H9 (cell line): ENCODE measurements at regions not wholly inside any gene's neighbourhood (a gene's known extent, or its start where the extent isn't known, plus 50 kb on each side); places are given as distances from the start of the nearest gene placed in this dataset.

Source experiments
- DNase-seq: peaks from one replicate; pipeline ENCODE4 v3.0.0-alpha.2; 2017
- H2AFZ ChIP-seq: one replicate; pipeline ENCODE4 v1.6.1; 2013; ENCODE audit warnings: mild to moderate bottlenecking, low read length, control low read depth, moderate library complexity
- H2AK5ac ChIP-seq: 2 replicates; pipeline ENCODE4 v1.6.1; 2013; ENCODE audit warnings: low read length, control low read depth, mixed read lengths; ENCODE audit not compliant: insufficient read length
- H2BK120ac ChIP-seq: one replicate; pipeline ENCODE4 v1.6.1; 2013; ENCODE audit warnings: low read depth, mild to moderate bottlenecking, low read length, control low read depth, inconsistent platforms; ENCODE audit not compliant: poor library complexity, severe bottlenecking
- H2BK12ac ChIP-seq: 2 replicates; pipeline ENCODE4 v1.6.1; 2013; ENCODE audit warnings: low read length, control low read depth, mixed read lengths, low read depth; ENCODE audit not compliant: insufficient read length
- H2BK15ac ChIP-seq: 2 replicates; pipeline ENCODE4 v1.6.1; 2013; ENCODE audit warnings: low read depth, low read length, control low read depth
- H2BK20ac ChIP-seq: one replicate; pipeline ENCODE4 v1.6.1; 2013; ENCODE audit warnings: low read depth, mild to moderate bottlenecking, low read length, control low read depth, inconsistent platforms; ENCODE audit not compliant: poor library complexity, severe bottlenecking
- H2BK5ac ChIP-seq: 2 replicates; pipeline ENCODE4 v1.6.1; 2013; ENCODE audit warnings: low read length, control low read depth, mixed read lengths; ENCODE audit not compliant: insufficient read length
- H3K14ac ChIP-seq: 2 replicates; pipeline ENCODE4 v1.6.1; 2013; ENCODE audit warnings: low read length, control low read depth; ENCODE audit not compliant: insufficient read depth
- H3K18ac ChIP-seq: 2 replicates; pipeline ENCODE4 v1.6.1; 2013; ENCODE audit warnings: low read depth, mild to moderate bottlenecking, mixed read lengths, low read length, control low read depth; ENCODE audit not compliant: insufficient read length
- H3K23ac ChIP-seq: 2 replicates; pipeline ENCODE4 v1.6.1; 2013; ENCODE audit warnings: low read length, control low read depth, mixed read lengths, low read depth; ENCODE audit not compliant: insufficient read length
- H3K23me2 ChIP-seq: 2 replicates; pipeline ENCODE4 v1.6.1; 2013; ENCODE audit warnings: low read depth, mild to moderate bottlenecking, mixed read lengths, low read length, control low read depth; ENCODE audit not compliant: insufficient read length, poor library complexity, severe bottlenecking
- H3K27ac ChIP-seq: 2 replicates; pipeline ENCODE4 v1.5.1; 2013; ENCODE audit warnings: low read length, control low read depth, mixed read lengths, low read depth; ENCODE audit not compliant: insufficient read length
- H3K27me3 ChIP-seq: 2 replicates; pipeline ENCODE4 v1.6.1; 2013; ENCODE audit warnings: low read length, control low read depth, inconsistent platforms; ENCODE audit not compliant: insufficient read depth
- H3K4ac ChIP-seq: 2 replicates; pipeline ENCODE4 v1.6.1; 2013; ENCODE audit warnings: low read depth, mild to moderate bottlenecking, control low read depth, inconsistent platforms, low read length, moderate library complexity
- H3K4me1 ChIP-seq: 2 replicates; pipeline ENCODE4 v1.6.1; 2013; ENCODE audit warnings: low read length, control low read depth, inconsistent platforms; ENCODE audit not compliant: insufficient read depth
- H3K4me2 ChIP-seq: 2 replicates; pipeline ENCODE4 v1.6.1; 2013; ENCODE audit warnings: low read length, control low read depth, mixed read lengths; ENCODE audit not compliant: insufficient read length, insufficient read depth
- H3K56ac ChIP-seq: 2 replicates; pipeline ENCODE4 v1.6.1; 2013; ENCODE audit warnings: low read depth, mild to moderate bottlenecking, mixed read lengths, low read length, control low read depth; ENCODE audit not compliant: insufficient read length
- H3K79me1 ChIP-seq: 2 replicates; pipeline ENCODE4 v1.6.1; 2013; ENCODE audit warnings: low read depth, mild to moderate bottlenecking, moderate library complexity, low read length, control low read depth, inconsistent platforms; ENCODE audit not compliant: insufficient read depth, poor library complexity, severe bottlenecking
- H3K79me2 ChIP-seq: 2 replicates; pipeline ENCODE4 v1.6.1; 2013; ENCODE audit warnings: low read length, control low read depth, inconsistent platforms; ENCODE audit not compliant: insufficient read depth
- H3K9ac ChIP-seq: 2 replicates; pipeline ENCODE4 v1.6.1; 2013; ENCODE audit warnings: low read length, control low read depth, mixed read lengths; ENCODE audit not compliant: insufficient read length; ENCODE audit errors: extremely low read depth
- H3K9me3 ChIP-seq: one replicate; pipeline ENCODE4 v1.6.1; 2013; ENCODE audit warnings: low read depth, low read length, inconsistent platforms; ENCODE audit not compliant: control insufficient read depth
- H3T11ph ChIP-seq: one replicate; pipeline ENCODE4 v1.6.1; 2013; ENCODE audit warnings: mild to moderate bottlenecking, low read length, control low read depth, inconsistent platforms
- H4K20me1 ChIP-seq: one replicate; pipeline ENCODE4 v1.6.1; 2013; ENCODE audit not compliant: control insufficient read depth, insufficient read length, insufficient read depth
- H4K5ac ChIP-seq: 2 replicates; pipeline ENCODE4 v1.6.1; 2013; ENCODE audit warnings: low read depth, mild to moderate bottlenecking, mixed read lengths, low read length, control low read depth; ENCODE audit not compliant: insufficient read length
- H4K8ac ChIP-seq: replicated peaks from 2 replicates; pipeline ENCODE4 v1.6.1; 2013; ENCODE audit warnings: low read length, control low read depth, mixed read lengths, low read depth; ENCODE audit not compliant: insufficient read length
- H4K91ac ChIP-seq: 2 replicates; pipeline ENCODE4 v1.6.1; 2013; ENCODE audit warnings: low read depth, mild to moderate bottlenecking, moderate library complexity, mixed read lengths, low read length, control low read depth; ENCODE audit not compliant: insufficient read length
- H3K27ac Mint-ChIP-seq, 3 experiments: 2 replicates in 2 of 3; 3 replicates in 1 of 3; pipeline ENCODE4 v1.8.0; 2020 to 2021; ENCODE audit warnings: mixed read lengths in 3 of 3, mild to moderate bottlenecking in 1 of 3, moderate library complexity in 1 of 3
- H3K27me3 Mint-ChIP-seq: 2 replicates; pipeline ENCODE4 v1.8.0; 2021; ENCODE audit warnings: low read depth, mild to moderate bottlenecking, moderate library complexity, mixed read lengths
- H3K36me3 Mint-ChIP-seq, 3 experiments: 2 replicates in 2 of 3; 3 replicates in 1 of 3; pipeline ENCODE4 v1.8.0; 2020 to 2021; ENCODE audit warnings: low read depth in 3 of 3, mixed read lengths in 3 of 3; ENCODE audit not compliant: insufficient read depth in 1 of 3
- H3K4me1 Mint-ChIP-seq, 2 experiments: 2 replicates each; pipeline ENCODE4 v1.8.0; 2020; ENCODE audit warnings: mixed read lengths in 2 of 2
- H3K4me3 Mint-ChIP-seq, 2 experiments: 2 replicates in 1 of 2; 3 replicates in 1 of 2; pipeline ENCODE4 v1.8.0; 2020 to 2021; ENCODE audit warnings: mild to moderate bottlenecking in 2 of 2, mixed read lengths in 2 of 2, moderate library complexity in 1 of 2
- H3K9me3 Mint-ChIP-seq, 2 experiments: 2 replicates in 1 of 2; 3 replicates in 1 of 2; pipeline ENCODE4 v1.8.0; 2020; ENCODE audit warnings: mild to moderate bottlenecking in 2 of 2, mixed read lengths in 2 of 2, moderate library complexity in 1 of 2
- CTCF ChIP-seq: fragments of 200-600 bp; sonication (generic); conservative IDR thresholded peaks from 3 replicates; pipeline ENCODE4 v1.8.0; 2021; ENCODE audit warnings: antibody characterized with exemption, mild to moderate bottlenecking
- WGBS: extraction: QIAGEN DNeasy Blood & Tissue Kit; methylation state at CpG from one replicate; pipeline ENCODE4 v1.1.7; 2013; ENCODE audit warnings: missing lambda C conversion rate, low lambda C conversion rate, mixed read lengths; ENCODE audit not compliant: insufficient read length; ENCODE audit errors: extremely low coverage; 5-methylcytosine and 5-hydroxymethylcytosine counted together

DNA sequence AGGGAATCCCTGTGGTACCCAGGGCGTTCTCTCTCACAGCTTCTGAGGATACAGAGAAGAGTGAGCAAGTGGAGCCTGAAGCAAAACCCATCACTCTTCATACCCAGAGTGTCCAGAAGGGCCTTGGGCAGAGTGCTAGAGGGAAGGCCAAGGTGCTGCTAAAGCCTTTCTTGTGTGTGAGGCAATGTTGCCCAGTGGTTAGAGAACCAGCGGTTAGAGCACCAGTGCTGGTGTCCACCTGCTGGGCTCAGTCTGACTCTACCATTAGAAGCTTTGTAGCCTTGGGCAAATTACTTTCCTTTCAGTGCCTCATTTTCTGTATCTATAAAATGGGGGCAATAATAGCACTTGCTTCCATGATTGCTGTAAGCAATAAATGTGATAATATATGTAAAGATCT lies 210.5 kb upstream of the SKOR2 start:
- no peaks in the 10 kb centered on the region for H3K9me3 Mint-ChIP-seq

More for the DNA sequence above, 210.5 kb upstream of the SKOR2 start:
- Histone ChIP-seq H2AFZ (no peak overlapping the region), H2BK20ac (no peak overlapping the region), H3K4me1 (no peaks in the 10 kb centered on the region), H4K5ac (no peak overlapping the region), H3K27ac (no peak overlapping the region), H3K23ac (no peak overlapping the region), H3K23me2 (peaks cover 3% of the 10 kb centered on the region), H3K9ac (no peak overlapping the region), H3K9me3 (no peaks in the 10 kb centered on the region), H3K56ac (no peak overlapping the region), H4K8ac (no peak overlapping the region), H3K4me2 (no peak overlapping the region), H2AK5ac (no peak overlapping the region), H2BK12ac (no peak overlapping the region), H3K4ac (no peak overlapping the region), H3K79me1 (no peaks in the 10 kb centered on the region), H3K27me3 (peaks cover 2% of the 10 kb centered on the region), H3K79me2 (no peaks in the 10 kb centered on the region), H2BK15ac (no peak overlapping the region), H3K14ac (no peak overlapping the region), H3K18ac (no peak overlapping the region), H4K91ac (no peak overlapping the region), H2BK5ac (no peak overlapping the region), H3T11ph (no peak overlapping the region), H2BK120ac (no peak overlapping the region), H4K20me1 (no peaks in the 10 kb centered on the region)
- H3K27ac Mint-ChIP-seq: no peak overlapping the region
- no peak for TF ChIP-seq CTCF
- no CpG with 5 or more reads among the region's 2 CpGs for WGBS
- no peaks in the 10 kb centered on the region for H3K36me3 Mint-ChIP-seq
- peaks cover 58% of the 10 kb centered on the region for H3K27me3 Mint-ChIP-seq
- H3K4me1 Mint-ChIP-seq: no peaks in the 10 kb centered on the region
- H3K4me3 Mint-ChIP-seq: no peak overlapping the region
- DNase-seq: no peak
